ENCODE measurements at regions not wholly inside any gene's neighbourhood (a gene's known extent, or its start where the extent isn't known, plus 50 kb on each side); places are given as distances from the start of the nearest gene placed in this dataset.
"Not testable (repeated sequence)": the region's sequence is repeated elsewhere in the genome, so short reads cannot be mapped to it uniquely, and the experiment has no call there.

DNA sequence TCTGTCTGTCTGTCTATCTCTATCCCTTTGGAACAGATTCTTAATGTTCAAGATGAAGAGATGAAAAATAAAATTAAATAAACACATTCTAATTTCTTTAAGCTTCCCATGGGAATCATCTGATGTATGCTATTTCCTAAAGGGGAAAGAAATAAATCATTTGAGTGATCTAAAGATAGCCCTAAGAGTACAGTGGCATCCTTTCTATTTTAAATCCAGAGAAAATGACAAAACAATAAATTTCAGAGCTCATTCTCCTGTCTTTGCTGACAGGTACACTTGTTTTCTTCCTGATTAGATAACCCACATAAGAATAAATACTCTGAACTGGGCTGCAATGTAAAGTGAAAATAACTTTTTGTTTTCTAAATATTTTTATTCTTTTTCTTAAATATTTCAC is 550.4 kb downstream of the JRKL start:
- no peak for DNase-seq

DNA sequence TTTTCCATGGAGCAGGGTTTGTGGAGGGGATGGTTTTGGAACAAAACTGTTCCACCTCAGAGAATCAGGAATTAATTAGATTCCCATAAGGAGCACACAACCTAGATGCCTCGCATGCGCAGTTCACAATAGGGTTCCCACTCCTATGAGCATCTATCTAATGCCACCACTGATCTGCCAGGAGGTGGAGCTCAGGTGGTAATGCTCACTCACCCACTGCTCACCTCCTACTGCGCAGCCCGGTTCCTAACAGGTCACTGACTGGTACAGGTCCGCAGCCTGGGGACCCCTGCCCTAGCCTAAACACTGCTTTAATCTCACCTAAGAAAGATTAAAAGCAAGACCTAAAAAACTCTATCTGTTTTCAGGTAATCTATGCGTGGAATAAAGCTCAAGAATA is 553.0 kb downstream of the JRKL start:
- no peak for DNase-seq

DNA sequence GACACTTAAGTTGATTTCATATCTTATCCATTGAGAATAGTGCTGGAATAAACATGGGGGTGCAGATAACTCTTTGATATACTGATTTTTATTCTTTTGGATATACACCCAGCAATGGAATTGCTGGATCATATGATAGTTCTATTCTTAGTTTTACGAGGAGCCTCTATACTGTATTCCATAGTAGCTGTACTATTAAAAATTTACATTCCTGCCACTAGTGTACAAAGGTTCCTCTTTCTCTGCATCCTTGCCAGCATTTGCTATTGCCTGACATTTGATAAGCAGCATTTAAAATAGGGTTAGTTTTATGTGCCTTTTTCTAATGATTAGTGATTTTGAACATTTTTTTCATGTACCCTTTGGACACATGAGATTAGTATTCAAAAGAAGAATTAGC is 554.2 kb downstream of the JRKL start:
- DNase-seq: no peak

DNA sequence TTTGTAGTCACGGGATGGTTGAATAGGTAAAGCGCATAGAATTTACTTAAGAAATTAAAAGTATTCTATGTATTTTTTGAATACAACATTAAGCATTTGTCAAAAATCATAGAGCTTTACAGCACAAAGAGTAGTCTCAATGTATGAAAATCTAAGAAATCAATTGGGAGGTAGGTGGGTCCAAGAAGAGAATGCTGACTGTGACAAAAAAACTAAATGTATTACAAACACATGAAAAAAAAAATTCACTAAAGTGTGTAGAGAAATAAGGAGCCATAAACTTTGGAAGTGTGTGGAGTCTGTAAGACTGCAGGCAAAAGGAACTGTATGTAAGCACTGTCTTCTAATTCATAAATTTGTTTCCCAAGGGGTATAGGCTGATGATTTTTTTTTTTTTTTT is 558.3 kb downstream of the JRKL start:
- no peak for DNase-seq

DNA sequence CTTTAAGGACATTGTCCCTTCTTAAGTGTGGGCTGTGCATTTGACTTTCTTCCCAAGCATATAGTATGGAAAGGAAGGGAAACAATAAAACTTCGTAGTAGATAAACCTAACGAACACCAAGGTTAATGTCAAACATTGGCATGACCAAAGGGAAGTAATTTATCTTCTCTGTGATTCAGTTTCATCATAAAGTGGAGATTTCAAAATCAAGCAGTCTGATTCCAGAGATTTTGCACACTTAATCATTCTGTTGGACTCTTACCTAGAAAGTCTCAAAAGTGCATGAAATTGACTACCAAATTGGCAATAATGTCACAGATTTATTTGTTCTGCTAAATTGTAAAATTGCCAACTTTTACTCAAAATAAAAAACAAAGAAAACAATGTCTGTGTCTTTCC is 559.7 kb downstream of the JRKL start:
- DNase-seq: no peak

DNA sequence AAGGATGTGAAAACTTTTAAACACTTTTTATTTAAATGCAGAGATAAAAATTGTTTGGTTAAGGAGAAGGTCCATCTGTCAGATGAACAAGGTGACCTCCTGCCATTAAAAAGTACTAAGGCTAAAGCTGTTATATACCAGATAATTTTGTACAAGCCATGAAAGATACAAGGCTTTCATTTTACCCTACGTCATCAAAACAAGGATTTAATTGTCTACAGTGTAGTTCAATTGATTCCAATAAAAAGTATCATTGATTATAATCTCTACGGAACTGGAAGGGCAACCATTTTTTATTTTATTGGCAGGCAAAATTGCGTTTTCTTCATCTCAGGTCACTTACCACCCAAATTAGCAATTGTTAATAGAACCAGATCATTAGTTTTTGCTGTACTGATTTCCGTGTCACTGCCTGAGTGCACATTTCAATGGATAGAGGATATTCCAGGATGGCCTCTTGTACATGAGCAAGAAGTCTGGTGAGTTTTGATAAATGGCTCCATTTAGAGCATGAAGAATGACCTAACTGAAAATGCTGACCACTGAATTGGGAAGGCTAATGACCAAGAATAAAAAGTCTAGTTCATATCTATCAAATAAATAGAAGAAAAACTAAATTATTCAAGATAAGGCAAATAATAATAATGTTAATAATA is 564.9 kb downstream of the JRKL start:
- no peak for DNase-seq

DNA sequence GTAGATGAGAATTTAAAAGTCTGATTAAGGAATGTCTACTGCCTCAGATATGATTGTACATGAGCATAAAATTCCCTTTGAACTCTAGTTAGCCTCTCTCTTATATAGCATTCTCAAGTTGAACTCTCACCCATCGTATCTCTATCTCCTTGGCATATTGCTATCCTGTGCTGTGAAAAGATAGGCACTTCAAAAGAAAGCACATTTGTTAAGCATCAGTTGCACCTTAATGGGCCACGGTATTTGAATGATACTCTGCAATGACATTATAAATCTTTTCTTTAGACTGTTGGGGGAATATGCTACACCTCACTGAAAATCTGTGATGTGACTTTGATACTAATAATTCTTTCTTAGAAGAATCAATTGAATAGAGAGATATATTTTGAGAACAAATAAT is 570.7 kb downstream of the JRKL start:
- DNase-seq: no peak

DNA sequence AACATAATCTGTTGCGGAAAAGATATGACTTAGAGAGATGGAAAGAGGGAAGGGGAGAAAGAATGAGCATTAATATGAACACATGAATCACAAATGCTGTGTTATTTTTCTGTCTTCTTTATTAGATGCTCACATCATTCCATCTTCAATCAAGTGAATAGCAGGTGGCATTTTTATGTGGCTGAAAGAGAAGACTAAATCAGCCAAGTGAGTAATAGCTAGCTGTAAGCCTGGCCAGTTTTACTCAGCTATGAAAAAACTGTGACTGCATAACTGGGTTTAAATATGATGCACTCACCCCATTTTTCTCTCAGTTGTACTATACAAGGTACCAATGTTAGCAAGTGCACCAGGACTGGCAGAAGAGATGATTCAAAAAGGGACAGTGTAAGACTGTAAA is 571.1 kb downstream of the JRKL start:
- no peak for DNase-seq

DNA sequence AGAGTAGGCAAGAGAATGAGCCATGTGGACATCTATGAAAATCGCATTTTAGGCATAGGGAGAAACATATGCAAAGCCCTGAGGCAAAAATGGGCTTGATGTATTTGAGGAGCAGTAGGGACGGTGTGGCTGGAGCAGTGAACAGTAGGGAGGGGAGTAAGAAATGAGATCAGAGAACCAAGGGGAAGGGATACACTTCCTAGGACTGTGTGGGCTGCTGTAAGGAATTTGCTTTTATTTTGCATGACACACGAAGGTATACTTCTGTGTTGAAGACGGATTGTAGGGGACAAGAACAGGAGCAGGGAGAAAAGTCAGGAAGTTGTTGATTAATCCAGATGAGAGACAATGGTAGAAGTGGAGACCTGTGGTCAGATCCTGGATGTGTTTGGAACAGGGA is 572.1 kb downstream of the JRKL start:
- DNase-seq: no peak

DNA sequence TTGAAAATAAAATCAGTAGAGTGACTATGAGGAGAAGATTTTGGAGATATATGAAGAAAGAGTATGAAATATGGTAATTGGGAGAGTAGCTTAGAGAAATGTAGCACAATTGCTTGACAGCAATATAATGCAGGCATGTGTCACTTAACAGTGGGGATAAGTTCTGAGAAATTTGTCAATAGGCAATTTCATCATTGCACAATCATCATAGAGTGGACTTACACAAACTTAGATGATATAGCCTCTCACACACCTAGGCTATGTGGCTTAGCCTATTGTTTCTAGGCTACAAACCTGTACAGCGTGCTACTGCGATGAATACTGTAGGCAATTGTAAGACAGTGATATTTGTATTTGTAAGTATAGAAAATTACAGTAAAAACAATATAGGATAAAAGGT is 573.6 kb downstream of the JRKL start:
- no peak for DNase-seq

DNA sequence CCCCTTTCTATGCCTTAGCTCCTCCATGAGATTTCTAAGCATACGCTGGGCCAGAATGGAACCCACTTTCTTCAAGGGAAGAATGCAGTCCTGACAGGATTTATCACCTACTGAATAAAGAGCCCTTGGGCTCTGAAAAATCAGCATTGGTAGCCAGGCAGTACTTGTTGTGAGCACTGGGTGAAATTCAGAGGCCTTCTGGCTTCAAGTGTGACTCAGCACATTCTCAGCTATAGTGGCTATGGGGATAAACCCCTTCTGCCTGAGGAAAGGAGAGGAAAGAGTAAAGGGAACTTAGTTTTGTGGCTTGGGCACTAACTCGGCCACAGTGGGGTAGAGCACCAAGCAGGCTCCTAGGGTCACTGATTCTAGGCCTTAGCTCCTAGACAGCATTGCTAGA is 574.8 kb downstream of the JRKL start:
- no peak for DNase-seq

DNA sequence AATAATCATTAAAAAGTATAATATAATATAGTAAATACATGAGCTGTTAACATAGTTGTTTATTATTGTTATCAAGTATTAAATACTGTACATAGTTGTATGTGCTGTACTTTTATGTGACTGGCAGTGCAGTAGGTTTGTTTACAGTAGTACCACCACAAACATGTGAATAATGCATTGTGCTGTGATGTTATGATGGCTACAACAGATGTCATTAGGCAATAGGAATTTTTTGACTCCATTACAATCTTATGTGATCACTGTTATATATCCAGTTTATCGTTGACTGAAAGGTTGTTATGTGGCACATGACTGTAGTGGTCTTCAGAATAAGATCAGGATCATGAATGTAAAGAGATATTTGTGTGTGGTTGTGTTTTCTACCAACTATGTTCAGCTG is 577.8 kb downstream of the JRKL start:
- DNase-seq: no peak

DNA sequence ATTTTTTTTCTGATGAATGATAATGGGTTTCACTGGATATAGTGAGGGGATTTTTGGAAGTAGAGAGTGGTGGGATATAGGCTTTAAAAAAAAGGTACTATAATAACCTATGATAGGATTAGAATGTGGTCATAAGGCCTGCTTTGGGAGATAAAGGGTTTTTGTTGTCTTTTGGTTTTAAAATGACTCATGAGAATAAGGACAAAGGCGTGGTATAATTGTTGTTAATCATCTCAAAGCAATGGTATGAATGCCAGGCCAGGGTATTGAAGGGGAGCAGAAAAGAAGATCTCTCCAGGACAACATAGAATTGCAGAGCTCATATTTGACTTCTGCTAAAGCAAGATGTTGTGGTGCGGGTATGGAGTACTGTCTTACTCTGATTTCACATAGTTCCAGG is 579.4 kb downstream of the JRKL start:
- no peak for DNase-seq

DNA sequence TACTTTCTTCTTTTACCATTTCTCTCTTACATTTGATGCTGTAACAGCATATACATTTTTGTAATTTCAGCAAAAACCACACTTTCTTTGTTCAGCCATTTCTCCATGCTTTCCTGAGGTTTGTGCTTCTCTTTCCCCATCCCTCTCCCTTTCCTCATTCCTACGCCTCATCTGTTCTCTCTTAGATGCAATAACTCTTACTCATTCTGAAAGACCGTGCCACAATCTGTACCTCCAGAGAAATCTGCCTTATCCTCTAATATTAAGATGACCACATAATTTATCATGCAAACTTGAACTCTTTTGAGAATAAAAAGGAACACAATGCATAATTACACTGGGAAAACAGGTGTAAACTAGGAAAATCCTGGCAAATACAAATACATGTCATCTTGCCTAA is 588.9 kb downstream of the JRKL start:
- no peak for DNase-seq

DNA sequence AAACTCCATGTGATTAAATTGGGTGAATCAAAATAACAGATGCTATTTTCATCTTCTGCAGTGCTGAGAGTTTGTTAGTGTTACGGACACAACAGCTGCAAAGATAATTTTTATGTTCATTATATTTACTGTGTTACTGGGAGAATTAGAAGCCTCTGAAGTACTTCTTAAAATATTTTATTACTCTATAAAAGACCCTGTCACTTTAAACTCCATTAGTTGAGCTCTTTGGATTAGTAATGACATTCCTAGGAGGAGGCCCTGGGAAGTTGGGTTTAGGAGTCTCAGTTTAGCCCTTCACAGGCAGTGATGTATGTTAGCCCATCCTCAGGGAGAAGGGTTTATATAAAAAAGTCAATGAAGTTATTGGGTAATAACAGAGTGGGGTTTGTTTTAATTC is 596.7 kb downstream of the JRKL start:
- no peak for DNase-seq

DNA sequence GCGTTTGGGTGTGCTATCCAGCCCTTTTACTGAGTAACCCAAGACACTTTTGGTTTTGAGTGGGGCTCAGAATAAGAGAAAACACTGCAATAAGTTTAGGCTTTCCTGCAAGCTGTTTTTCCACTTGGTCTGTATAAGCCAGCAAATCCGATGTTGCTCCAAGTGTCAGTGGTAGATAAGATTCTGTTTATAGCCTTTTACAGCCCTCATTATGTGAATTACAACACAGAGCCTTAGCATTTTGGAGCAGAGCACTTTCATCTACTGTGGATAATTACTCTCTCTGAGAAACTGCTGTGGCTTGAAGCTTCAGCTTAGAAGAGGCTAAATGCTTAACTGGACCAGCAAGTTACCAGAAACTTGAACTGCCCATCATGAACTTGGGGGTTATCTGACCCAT is 601.1 kb downstream of the JRKL start:
- no peak for DNase-seq

DNA sequence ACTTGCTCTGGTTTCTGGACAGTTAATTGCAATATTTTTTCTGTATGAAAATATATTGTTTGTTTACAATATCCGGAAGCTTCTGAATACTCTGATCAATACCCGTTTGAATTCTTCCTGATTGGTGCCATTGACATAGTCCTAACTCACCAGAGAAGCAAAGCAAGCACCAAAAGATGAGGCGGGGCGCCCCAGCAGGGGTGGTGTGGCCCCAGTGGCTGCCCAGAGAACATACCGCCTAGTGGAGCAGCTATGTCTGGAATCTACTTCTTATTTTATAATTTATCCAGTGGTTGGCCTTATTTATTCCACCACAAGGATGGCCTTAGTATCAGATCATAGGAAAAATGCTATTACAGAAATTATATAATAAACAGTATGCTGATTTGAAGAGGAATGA is 610.7 kb downstream of the JRKL start:
- DNase-seq: no peak

DNA sequence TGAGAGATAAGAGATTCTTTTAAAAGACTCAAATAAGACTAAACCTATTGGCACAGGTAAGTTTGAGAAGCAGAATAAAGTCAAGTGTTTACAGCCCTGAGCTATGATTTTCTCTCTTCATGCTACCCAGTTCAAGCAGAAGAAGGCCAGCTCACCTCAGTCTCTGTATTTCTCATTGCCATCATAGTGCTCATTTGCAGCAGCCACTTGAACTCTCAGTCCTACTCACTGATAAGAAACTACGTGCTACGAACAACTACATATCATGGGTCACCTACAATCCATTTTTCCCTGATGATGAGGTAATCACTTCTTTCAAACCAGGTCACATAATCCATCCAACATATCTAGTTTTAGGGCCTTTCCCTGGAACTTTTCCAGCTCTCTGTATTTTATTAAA is 617.5 kb downstream of the JRKL start:
- DNase-seq: no peak

DNA sequence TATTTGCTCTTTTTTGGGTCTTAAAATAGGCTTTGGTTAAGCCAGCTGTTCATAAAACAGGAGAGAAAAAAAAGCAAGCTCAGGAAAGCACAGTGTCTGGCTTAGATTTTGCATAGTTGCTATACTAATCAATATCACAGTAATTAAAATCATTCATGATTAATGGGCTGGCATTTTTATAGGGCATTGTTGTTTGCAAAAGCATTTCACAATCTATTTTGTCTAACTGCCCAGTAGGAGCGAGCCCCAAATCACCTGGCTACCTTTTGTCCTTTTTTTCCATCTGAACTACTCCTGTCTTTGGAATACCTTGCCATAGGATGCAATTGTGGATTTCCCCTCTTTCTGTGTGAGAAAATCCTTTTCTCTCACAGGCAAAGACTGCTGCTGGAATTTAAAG is 619.8 kb downstream of the JRKL start:
- no peak for DNase-seq

DNA sequence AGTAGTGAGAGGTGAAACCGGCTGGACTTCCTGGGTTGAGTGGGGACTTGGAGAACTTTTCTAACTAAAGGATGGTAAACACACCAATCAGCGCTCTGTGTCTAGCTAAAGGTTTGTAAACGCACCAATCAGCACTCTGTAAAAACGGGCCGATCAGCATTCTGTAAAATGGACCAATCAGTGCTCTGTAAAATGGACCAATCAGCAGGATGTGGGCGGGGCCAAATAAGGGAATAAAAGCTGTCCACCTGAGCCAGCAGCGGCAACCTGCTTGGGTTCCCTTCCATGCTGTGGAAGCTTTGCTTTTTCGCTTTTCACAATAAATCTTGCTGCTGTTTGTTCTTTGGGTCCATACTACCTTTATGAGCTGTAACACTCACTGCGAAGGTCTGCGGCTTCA is 621.2 kb downstream of the JRKL start:
- not testable (repeated sequence) for DNase-seq

DNA sequence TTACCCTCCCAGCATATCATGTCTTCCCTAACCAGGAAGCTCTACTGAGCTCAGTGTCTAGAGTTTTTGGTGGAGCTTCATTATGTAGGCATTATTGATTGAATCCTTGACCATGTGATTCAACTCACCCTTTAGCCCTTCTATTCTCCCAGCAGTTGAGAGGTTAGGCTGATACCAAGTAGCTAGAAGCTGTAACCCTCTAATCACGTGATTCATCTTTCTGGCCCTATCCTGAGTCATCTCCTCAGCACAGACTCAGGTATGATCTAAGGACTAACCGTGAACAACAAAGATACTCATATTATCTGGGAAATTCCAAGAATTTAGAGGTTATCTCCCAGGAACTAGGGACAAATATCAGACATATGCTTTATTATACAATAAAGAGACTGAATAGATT is 625.5 kb downstream of the JRKL start:
- no peak for DNase-seq

DNA sequence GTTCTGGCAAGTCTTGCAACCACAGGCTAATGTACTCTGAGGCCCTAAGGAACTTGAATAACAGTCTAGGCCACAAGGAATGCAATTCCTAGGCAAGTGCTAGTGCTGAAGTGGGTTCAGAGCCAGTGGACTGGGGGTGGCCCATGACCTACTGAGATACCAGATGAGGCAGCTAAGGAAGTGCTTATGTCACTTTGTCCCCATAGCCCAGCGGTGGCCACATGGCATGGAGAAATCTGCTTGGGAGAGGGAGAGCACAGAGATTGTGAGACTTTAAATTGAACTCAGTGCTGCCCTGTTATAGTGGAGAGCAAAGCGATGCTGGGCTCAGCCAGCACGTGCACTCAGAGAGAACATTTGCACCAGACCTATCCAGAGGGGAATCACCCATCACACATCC is 629.5 kb downstream of the JRKL start:
- no peak for DNase-seq

DNA sequence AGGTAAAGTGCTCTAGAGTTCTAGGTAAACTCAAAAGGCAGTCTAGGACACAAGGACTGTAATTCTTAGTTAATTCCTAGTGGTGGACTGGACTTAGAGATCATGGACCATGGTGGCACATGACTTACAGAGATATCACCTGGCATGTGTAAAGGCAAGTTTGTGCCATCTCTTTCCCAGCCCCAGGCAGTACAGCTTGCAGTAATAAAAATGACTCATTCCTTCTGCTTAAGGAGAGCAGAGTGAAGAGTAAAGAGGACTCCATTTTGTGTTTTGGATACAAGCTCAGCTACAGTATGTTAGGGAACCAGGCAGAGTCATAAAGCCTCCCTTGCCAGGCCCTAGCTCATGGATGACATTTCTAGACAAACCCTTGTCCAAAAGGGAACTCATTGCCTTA is 629.9 kb downstream of the JRKL start:
- DNase-seq: no peak

DNA sequence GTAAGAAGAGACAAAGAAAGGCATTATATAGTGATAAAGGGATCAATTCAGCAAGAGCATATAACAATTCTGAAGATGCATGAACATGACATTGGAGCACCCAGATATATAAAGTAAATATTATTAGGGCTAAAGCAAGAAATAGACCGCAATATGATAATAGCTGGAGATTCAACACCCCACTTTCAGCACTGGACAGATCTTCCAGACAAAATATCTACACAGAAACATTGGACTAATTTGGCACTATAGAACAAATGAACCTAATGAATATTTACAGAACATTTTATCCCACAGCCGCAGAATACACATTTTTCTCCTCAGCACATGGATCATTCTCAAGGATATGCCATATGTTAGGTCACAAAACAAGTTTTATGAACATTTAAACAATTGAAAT is 633.1 kb downstream of the JRKL start:
- no peak for DNase-seq

DNA sequence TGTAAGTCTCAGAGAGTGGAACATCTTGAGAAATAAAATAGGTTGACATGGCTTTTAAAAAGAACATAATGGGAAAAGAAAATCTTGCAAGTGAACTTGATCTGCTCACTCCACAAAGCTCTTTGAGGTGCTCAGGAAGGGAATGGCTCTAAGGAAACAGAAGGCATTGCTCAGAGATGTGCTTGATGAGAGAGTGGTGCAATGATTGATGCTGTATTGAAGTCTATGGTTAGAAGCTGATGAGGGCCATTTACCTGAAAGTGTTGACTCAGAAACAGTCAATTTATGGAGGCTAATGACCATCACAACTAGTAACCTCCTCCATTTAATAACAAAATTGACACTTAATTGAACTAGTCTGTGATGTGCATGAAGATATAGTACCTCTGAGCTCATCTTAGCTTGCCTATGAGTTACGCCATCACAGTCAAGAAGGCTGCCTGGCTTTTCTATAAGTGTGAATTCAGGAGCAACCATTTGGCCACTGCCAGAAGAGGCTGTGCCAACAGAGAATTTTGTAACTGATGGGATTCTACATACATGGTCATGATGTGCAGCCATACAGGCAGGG is 639.1 kb downstream of the JRKL start:
- DNase-seq: no peak

DNA sequence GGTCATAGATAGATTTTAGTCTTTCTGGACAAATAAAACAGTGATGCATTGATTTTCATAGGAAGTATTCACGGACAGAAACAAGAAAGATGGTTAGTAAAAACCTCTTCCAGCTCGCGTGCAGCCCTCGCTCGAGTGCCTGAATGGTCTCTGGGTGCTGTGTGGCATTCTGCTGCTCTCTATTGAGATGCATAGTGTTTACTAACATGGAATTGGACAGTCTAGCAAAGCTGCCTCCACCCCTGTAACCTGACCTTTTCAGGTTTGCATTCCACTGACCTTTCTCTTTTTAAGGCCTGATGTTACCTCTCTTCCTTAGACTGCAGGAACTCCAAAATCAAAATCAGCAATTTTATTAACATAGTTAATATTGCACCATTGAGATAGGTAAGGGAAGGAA is 643.4 kb downstream of the JRKL start:
- DNase-seq: no peak
